Upper lobe of left lung (tissue), 6 donors: ENCODE measurements at regions not wholly inside any gene's neighbourhood (a gene's known extent, or its start where the extent isn't known, plus 50 kb on each side); places are given as distances from the start of the nearest gene placed in this dataset.
"Not testable (repeated sequence)": the region's sequence is repeated elsewhere in the genome, so short reads cannot be mapped to it uniquely, and the experiment has no call there.

ENCODE experiments used
- ATAC-seq, 2 donors: fragments of 200-7000 bp; cut with Tn5 transposase; one replicate each; pipeline ENCODE4 v1.9.1; 2022; ENCODE audit warnings: mild to moderate bottlenecking in 2 of 2, moderate library complexity in 2 of 2; ENCODE audit not compliant: low FRiP score in 2 of 2
- DNase-seq, 2 donors: peaks; one replicate each; pipeline ENCODE4 v3.0.0-alpha.2; 2019 to 2020
- H3K27ac ChIP-seq, 4 donors: fragments of 200-600 bp; sonication (generic); one replicate each; pipeline ENCODE4 v1.5.1; 2016 to 2019
- H3K27me3 ChIP-seq, 4 donors: fragments of 200-600 bp; sonication (generic); one replicate each; pipeline ENCODE4 v1.5.1; 2017 to 2019
- H3K36me3 ChIP-seq, 4 donors: fragments of 200-600 bp; sonication (generic); one replicate each; pipeline ENCODE4 v1.5.1; 2016 to 2019
- H3K4me1 ChIP-seq, 4 donors: fragments of 200-600 bp; sonication (generic); one replicate each; pipeline ENCODE4 v1.5.1; 2018 to 2019
- H3K4me3 ChIP-seq, 4 donors: fragments of 200-600 bp; sonication (generic); one replicate each; pipeline ENCODE4 v1.5.1; 2017 to 2019; ENCODE audit warnings: mild to moderate bottlenecking in 2 of 4, moderate library complexity in 1 of 4
- H3K9me3 ChIP-seq, 4 donors: fragments of 200-600 bp; sonication (generic); one replicate each; pipeline ENCODE4 v1.5.1; 2018 to 2019
- CTCF ChIP-seq, 6 experiments: fragments of 450-650 bp in 4 of 6; fragments of 200-600 bp in 2 of 6; sonication (generic) in 2 of 6; IDR thresholded peaks; one replicate each; pipeline ENCODE4 v1.5.1; 2016 to 2019; ENCODE audit warnings: antibody characterized with exemption in 6 of 6
- EP300 ChIP-seq, 4 donors: sonication (generic); formaldehyde crosslinking; IDR thresholded peaks; one replicate each; pipeline ENCODE4 v1.5.1; 2017; ENCODE audit warnings: antibody characterized with exemption in 4 of 4, control low read depth in 2 of 4
- POLR2A ChIP-seq, 4 donors: fragments of 450-650 bp; IDR thresholded peaks; one replicate each; pipeline ENCODE4 v1.5.1; 2016 to 2017; ENCODE audit warnings: antibody characterized with exemption in 4 of 4, mild to moderate bottlenecking in 2 of 4
- POLR2AphosphoS5 ChIP-seq, 2 donors: sonication (generic); formaldehyde crosslinking; IDR thresholded peaks; one replicate each; pipeline ENCODE4 v1.5.1; 2017; ENCODE audit warnings: antibody characterized with exemption in 2 of 2
- WGBS, 2 donors: methylation state at CpG; one replicate each; pipeline ENCODE4 v1.1.5; 2017 to 2018; 5-methylcytosine and 5-hydroxymethylcytosine counted together
- donor health status: DM: no; HTN: no; CAD: no; lungs with moderate emphysema.
- donor health status: DM: no; HTN: yes; CAD: no; lungs with severe emphysema.

DNA sequence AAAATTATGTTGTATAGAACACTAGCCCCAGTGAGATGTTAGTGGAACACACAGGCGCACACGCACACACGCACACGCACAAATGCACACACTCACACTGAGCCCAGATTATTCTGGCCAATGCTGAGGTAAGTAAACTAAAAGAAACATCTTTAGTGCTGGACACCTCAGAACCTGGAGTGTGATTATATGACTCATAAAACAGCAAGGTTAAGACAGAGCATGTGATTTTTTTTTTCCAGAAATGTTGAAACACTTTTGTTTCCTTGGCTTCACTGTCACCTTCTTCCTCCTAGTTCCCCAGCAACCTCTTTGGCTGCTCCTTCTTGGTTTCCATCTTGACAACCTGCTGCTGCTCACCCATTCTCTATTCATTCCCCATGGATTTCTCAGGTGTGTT, 141.0 kb upstream of the ALG10B start:
- ATAC-seq (no peak), DNase-seq (no peak)
- Histone ChIP-seq H3K27ac (no peak overlapping the region), H3K36me3 (no peaks in the 10 kb centered on the region), H3K4me1 (no peaks in the 10 kb centered on the region), H3K4me3 (no peak overlapping the region), H3K9me3 (no peaks in the 10 kb centered on the region), H3K27me3 (no peaks in the 10 kb centered on the region)
- 93 to 100% methylated on average over 4 of the region's 4 CpGs for WGBS, 2 donors
- TF ChIP-seq EP300 (IDR thresholded peaks at IDR 0.05): no peak
- TF ChIP-seq CTCF (IDR thresholded peaks at IDR 0.05): no peak
- no peak for TF ChIP-seq POLR2A (IDR thresholded peaks at IDR 0.05)

- not testable (repeated sequence) for H3K27ac ChIP-seq, H3K4me1 ChIP-seq, H3K36me3 ChIP-seq, H3K27me3 ChIP-seq, ATAC-seq, H3K4me3 ChIP-seq, H3K9me3 ChIP-seq
- 67% methylated on average over 1 of the region's 1 CpG; no CpG with 5 or more reads in 1 of the 2 donors for WGBS, 2 donors
- peak in 1 of 2 donors; percentile 74 for DNase-seq
These were observed 133.0 kb upstream of the ALG10B start for GRCh38 chr12:38183617-38184016.

- WGBS, 2 donors: 56 to 70% methylated on average over 1 of the region's 1 CpG
- H3K27ac ChIP-seq: not testable (repeated sequence)
These were observed 119.3 kb upstream of the ALG10B start for GRCh38 chr12:38197286-38197685.

GRCh38 chr12:38201461-38202276, 114.9 kb upstream of the ALG10B start:
- Histone ChIP-seq H3K4me3 (no peak overlapping the region), H3K27ac (no peak overlapping the region), H3K9me3 (no peaks in the 10 kb centered on the region), H3K36me3 (no peaks in the 10 kb centered on the region), H3K4me1 (no peaks in the 10 kb centered on the region), H3K27me3 (no peaks in the 10 kb centered on the region)
- peak in 1 of 2 donors; percentile 29 for ATAC-seq
- DNase-seq: peak in 1 of 2 donors; percentile 79
- TF ChIP-seq POLR2AphosphoS5 (IDR thresholded peaks at IDR 0.05) (no peak), POLR2A (IDR thresholded peaks at IDR 0.05) (no peak), EP300 (IDR thresholded peaks at IDR 0.05) (no peak), CTCF (IDR thresholded peaks at IDR 0.05) (no peak)
- WGBS, 2 donors: 89 to 94% methylated on average over 32 to 35 of the region's 41 CpGs

More at GRCh38 chr12:38197286-38197685, 119.3 kb upstream of the ALG10B start:
- not testable (repeated sequence) for H3K36me3 ChIP-seq, DNase-seq, H3K27me3 ChIP-seq, H3K4me3 ChIP-seq, H3K9me3 ChIP-seq, ATAC-seq, H3K4me1 ChIP-seq

GRCh38 chr12:38204831-38205230, 111.7 kb upstream of the ALG10B start:
- H3K36me3 ChIP-seq: no peaks in the 10 kb centered on the region
- DNase-seq (no peak), ATAC-seq (no peak)
- no peak overlapping the region for H3K27ac ChIP-seq
- no peaks in the 10 kb centered on the region for H3K4me1 ChIP-seq
- TF ChIP-seq POLR2AphosphoS5 (IDR thresholded peaks at IDR 0.05) (no peak), EP300 (IDR thresholded peaks at IDR 0.05) (no peak), POLR2A (IDR thresholded peaks at IDR 0.05) (no peak), CTCF (IDR thresholded peaks at IDR 0.05) (no peak)
- H3K4me3 ChIP-seq: no peak overlapping the region
- H3K27me3 ChIP-seq: no peaks in the 10 kb centered on the region
- WGBS, 2 donors: 80 to 91% methylated on average over 1 of the region's 1 CpG
- H3K9me3 ChIP-seq: no peaks in the 10 kb centered on the region

- Histone ChIP-seq H3K4me1 (no peaks in the 10 kb centered on the region), H3K27me3 (no peaks in the 10 kb centered on the region), H3K4me3 (no peak overlapping the region), H3K36me3 (no peaks in the 10 kb centered on the region), H3K9me3 (no peaks in the 10 kb centered on the region), H3K27ac (no peak overlapping the region)
- TF ChIP-seq POLR2AphosphoS5 (IDR thresholded peaks at IDR 0.05): no peak
- no peak for TF ChIP-seq POLR2A (IDR thresholded peaks at IDR 0.05)
- no peak for TF ChIP-seq CTCF (IDR thresholded peaks at IDR 0.05)
- TF ChIP-seq EP300 (IDR thresholded peaks at IDR 0.05): no peak
- whole genome bisulfite sequencing, 2 donors: 63 to 70% methylated on average over 5 of the region's 5 CpGs
- ATAC-seq: no peak
- no peak for DNase-seq
These were observed 94.6 kb upstream of the ALG10B start for GRCh38 chr12:38222011-38222410.

DNA sequence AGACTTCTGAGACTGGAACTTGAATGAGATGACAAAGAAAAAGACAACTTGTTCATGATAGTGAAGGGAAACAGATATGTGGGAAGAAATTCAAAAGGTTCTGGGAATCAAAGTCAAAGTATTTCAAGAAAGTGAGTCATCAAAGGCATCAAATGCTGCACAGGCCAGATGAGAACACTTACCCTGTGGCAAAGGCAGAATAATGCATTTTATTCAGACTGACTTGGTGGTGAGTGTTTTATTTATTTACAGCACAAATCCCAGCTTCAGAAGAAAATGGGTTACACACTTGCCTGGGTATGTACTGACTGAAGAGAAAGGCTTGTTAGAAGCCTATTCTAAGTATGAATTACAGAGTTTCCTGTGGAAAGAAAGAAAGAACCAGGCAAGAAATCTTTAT, 78.2 kb upstream of the ALG10B start:
- H3K4me1 ChIP-seq: not testable (repeated sequence)

More for the DNA sequence above, 78.2 kb upstream of the ALG10B start:
- not testable (repeated sequence) for H3K36me3 ChIP-seq, H3K27ac ChIP-seq, H3K9me3 ChIP-seq, H3K4me3 ChIP-seq, ATAC-seq, DNase-seq, H3K27me3 ChIP-seq
